NCI-H1417 (cell line): ENCODE measurements at regions not wholly inside any gene's neighbourhood (a gene's known extent, or its start where the extent isn't known, plus 50 kb on each side); places are given as distances from the start of the nearest gene placed in this dataset.

Source experiments
- DNase-seq, 3 experiments: peaks; one replicate each; lab custom pipeline; 2025; lab: John Stamatoyannopoulos, UW

DNA sequence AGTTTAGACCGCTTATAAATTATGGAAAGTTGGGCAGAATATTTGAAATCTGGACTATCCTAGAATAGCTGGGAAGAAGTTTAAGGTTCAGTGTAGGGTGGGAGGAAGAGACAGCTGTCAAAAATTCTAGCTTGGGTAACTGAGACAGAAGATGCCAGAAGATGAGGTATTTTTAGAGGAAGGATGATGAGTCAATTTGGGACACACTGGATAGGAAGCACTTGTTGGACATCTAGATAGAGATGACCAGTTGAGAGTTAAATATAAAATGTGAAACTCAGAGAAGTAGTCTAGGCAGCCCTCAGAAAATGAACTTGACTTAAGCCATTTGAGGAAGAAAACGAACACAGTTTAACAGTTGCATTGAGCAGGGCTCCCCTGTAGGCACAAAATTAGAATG, 137.9 kb upstream of the MAP9 start:
- no peak for DNase-seq

GRCh38 chr4:155512817-155513216, 136.1 kb upstream of the MAP9 start:
- no peak for DNase-seq

- DNase-seq = no peak
Measured at GRCh38 chr4:155512046-155512445, 135.3 kb upstream of the MAP9 start.

DNA sequence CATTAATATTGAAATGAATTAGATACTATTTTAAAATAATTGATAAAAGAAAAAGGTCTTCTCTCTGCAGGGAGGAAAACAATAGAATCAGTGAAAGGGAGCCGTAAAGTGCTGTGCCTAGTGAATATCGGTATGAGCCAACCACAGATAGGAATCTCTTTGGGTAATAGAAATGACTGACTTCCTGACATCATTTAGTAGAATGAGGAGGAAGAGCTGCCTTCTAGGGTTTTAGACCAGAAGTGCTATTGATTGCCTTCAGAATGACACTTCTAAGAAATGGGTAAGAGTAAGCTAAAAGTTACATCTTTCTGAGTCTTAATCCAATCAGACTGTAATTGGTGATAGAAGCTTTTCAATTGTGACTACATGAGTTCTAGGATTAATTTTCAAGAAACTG, 134.0 kb upstream of the MAP9 start:
- DNase-seq = no peak

DNA sequence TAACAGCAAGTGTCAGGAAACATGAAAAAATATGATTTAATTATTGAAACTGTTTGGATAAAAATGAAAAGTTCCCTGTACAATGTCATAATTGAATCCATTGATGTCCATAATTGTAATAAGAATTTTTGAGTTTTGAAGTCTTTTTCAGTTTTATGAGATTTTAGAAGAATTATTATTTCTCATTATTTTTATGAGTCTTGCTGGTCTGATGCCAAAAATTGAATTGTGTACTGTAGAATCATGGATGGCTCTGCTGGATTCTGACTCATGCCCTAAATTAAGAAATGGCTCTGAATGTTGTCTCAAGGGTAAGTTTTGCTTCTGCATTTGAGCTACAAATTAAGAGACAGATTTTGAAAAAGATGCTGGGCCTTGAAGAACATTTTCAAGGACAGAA, 132.8 kb upstream of the MAP9 start:
- DNase-seq = peak in 1 of 3 experiments; percentile 35

GRCh38 chr4:155506745-155507144, 130.0 kb upstream of the MAP9 start:
- no peak for DNase-seq

- no peak for DNase-seq
Measured at GRCh38 chr4:155505321-155505720, 128.6 kb upstream of the MAP9 start.

DNA sequence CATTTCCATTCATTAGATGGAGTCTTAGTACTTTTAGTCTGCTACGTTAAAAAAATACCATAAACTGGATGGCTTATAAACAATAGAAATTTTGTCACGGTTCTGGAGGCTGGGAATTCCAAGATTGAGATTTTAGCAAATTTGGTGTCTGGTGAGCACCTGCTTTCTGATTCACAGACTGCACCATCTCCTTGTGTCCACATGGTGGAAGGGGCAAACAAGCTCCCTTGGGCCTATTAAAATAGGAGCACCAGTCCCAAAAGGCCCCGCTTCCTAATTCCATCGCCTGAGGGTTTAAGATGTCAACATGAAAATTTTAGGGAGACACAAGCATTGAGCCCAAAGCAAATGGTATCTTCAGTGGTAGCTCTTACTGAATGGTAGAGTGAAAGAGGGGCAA, 120.5 kb upstream of the MAP9 start:
- DNase-seq = no peak

DNA sequence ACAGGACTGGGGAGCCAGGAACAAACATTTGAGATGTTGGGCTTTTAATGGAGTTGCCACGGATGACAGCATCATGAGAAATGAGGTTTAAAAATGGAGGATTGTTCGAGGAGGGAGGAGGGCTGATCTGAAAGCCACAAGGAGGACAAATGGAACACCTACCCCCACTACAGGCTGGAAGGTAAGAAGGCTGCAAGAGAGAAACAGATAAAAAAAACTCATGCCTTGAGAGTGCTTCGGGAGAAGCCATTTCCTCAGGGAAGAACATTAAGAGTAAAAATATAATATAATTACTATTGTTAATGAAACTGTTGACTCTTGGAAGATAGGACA, 119.5 kb upstream of the MAP9 start:
- DNase-seq = no peak

DNA sequence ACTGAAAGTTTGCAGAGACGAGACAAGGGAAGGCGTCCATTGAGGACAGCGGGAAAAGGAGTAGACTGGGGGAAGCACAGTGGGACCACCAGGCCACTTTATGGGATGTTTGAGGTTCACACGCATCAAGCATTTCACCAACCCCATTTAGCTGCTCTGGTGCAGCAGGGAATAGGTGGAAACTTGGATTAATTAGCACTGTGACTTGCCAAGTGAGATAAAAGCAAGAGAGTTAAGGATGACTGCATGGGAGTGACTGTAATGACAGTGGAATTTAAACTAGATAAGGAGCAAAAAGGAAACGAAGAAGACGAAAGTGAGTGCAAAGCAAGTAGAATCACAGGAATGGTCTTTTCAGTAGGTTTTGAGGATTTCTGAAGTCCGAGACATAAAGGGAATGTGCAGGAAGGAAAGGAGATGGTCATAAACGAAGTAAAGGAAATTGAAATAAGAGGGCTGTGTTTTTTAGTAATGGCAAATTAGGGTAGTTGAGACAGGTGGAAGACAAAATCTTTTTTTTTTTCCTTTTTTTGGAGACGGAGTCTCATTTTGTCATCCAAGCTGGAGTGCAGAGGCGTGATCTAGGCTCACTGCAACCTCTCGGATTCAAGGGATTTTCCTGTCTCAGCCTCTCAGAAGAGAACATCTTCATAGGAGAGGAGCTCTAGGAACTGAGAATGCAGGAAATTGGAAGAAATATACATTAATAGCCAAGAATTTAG, 119.0 kb upstream of the MAP9 start:
- DNase-seq = no peak

DNA sequence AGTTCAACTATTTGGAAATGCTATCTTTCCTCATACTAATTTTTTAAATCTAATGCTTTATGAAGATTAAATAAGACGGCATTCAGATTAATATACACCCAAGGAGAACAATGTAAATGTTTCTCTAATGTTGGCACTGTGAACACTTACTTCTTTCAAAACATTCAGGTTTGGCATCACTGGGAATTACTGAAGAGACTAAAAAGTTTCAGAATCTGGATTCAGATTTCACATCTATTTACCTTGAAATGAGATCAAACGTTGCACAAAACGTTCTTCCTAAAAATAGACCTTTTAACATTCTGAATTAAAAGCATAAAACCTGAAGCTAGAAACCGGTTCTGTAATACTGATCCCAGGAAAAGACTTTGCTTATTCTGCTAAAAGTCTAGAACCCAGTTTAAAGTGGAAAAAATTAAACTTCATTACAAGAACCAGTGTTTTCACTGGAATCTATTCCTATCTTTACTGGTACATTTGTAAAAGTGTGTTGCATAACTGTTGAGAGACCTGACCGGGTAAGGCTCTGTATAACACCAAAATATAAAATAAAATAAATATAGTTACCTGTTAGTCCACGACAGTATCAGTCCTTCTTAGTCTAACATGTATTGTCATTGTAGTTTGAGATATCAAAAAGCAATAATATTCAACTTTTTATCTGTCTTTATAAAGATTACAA, 117.4 kb upstream of the MAP9 start:
- no peak for DNase-seq

DNA sequence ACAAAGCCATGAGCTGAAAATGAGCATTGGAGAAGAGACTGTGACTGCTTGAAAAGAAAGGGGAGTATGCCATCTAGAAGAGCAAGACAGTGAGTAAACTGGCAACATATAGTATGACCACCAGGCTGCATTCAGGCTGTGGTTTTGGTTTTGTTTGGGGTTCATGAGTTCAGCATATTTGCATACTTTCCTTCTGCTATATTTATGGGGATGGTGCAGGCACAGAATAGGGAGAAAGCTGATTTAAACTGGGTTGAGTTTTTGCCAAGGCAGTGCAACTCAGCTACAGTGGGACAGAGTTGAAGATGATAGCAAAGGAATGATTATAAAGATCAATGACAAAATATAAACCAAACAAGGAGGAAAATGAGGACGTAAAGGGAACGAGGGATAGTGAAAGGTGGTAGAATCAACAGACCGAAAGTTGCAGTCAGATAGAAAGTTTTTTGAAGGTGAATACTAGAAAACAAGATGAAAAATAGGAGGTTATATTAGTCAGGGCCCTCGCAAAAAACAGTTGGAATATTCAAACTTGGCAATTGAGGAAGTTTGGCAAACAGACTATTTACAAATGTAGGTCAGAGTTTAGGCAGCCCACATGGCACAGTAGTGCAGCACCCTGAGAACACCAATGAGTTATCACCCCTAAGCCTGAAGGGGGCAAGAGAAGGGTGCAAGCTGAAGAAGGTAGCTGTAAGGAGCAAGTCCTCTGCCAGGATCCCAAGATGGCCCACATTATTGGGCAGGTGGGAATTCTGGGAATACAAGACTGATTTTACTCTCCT, 114.8 kb upstream of the MAP9 start:
- no peak for DNase-seq

DNA sequence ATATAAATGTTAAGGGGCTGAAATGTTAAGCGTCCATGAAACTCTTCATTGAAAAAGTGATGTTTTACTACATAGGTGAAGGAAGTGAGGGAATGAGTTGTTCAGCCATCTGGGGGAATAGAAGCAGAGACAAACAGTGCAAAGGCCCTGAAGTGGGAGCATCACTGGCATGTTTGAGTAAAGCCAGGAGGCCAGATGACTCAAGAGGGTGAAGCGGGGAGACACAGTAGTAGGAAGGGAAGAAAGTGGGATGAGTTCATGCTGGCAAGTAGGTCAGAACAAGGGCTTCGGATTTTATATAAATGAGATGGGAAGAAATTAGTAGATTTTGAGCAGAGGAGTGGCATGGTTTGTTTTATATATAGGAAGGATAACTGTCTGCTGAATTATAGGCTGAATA, 112.5 kb upstream of the MAP9 start:
- DNase-seq = no peak

- no peak for DNase-seq
Measured at GRCh38 chr4:155488691-155489090, 111.9 kb upstream of the MAP9 start.

- DNase-seq = no peak
Measured at GRCh38 chr4:155487210-155487609, 110.4 kb upstream of the MAP9 start.

DNA sequence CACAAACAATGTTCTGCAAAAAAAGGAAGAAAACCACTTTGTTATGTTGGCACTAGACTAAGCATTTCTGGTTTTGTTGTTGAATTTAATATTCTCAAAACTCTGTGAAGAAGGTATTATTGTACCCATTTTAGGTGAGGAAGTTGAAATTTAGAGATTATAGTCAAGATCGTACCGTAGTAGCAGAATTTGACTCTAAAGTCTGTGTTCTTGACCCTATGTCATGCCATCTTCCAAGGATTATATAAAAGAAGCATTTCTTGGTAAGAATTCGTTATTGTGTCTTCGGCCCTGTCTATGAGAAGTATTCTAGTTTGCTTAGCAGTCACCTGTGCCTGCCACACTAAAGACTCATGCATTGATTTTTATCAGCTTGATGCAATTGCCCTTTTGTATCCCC, 104.4 kb upstream of the MAP9 start:
- no peak for DNase-seq

DNA sequence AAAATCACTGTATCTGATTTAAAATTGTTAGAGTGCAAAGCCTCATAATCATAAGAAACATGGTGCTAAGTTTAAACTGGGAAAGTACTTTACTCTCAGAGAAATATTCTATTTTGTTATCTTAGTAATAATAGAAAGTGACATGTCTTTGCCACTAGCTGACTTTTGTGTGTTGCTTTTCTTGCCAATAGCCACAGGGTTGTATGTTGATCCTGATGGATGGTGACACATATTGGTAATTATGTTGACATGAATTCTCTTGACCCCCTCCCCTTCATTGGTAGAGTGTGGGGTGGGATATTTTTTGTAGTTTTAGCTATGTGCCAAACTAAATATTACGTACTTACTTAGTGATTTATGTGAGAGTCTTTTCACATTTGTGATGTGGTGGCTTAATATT, 103.1 kb upstream of the MAP9 start:
- DNase-seq = no peak

DNA sequence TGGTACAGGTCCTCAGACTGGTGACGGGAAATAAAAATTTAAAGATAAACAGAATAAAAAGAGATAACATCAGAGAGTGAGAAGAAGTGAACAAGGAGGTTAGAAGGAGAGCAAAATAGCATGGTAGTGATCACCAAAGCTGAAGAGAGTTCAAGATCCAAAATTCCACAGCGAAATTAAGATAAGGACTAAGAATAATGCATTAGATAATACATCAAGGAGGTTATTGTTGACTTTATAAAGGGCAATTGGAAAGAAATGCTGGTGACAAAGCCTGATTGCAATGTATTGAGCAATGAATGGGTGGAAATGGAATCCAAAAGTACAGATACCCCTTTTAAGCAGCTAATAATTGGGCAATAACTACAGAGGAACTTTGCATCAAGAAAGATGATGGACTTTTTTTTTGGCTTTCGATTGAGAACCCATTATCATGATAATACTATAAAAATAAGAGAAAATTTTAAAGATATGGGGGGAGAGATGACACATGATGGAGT, 101.6 kb upstream of the MAP9 start:
- DNase-seq = no peak

GRCh38 chr4:155474758-155475157, 98.0 kb upstream of the MAP9 start:
- DNase-seq = peak in 2 of 3 experiments; percentile 1 to 13

DNA sequence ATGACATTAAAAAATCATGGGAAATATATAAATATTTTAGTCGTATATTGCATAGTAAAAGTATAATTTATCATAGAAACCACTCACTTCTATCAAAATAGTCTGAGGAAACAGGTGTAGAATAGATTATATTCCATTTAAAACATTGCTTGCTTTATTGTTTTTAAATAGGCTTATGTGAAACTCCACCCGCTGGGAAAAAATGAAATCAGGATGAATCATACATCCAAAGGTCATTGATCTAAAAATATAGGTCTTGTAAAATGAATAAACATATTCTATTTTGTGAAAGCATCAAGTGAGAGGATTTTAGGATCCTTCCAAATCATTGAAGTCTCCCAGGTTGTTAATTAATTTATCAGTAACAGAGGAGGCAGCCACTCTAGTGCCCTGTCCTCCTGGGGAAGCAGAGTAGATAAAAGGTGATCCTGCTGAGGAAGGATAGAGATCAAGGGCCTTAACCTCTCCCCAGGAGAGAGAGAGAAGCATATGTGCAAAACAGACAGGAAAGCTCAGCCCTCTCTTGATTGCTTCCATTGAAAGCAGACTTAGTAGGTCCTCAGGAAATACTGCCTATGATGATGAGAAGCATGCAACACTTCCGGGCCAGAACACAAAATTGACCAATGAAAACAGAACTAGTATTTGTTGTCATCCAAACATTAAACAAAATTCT, 96.8 kb upstream of the MAP9 start:
- no peak for DNase-seq

GRCh38 chr4:155468282-155468681, 91.5 kb upstream of the MAP9 start:
- no peak for DNase-seq

DNA sequence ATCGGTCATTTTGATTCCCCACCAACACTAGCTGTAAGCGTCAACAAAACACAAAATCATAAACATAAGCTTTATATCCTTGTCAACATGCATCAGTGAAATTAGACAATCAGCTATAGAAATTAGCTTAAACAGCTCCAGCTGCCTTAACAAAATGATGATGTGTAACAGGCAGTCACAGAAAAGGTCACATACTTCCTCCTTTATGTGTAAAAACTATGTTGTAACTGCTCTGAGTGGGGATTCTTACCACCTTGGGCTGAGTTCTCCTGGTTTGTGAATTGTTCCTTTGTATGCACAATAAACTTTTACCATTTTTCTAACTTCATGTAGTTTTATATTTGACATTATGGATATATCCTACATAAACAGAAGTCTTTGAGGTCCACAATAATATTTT, 73.9 kb upstream of the MAP9 start:
- DNase-seq = no peak
